ENCODE measurements at regions not wholly inside any gene's neighbourhood (a gene's known extent, or its start where the extent isn't known, plus 50 kb on each side); places are given as distances from the start of the nearest gene placed in this dataset.

- no peak for DNase-seq
Observed at GRCh38 chr1:177567393-177567792, 396.6 kb downstream of the BRINP2 start.

DNA sequence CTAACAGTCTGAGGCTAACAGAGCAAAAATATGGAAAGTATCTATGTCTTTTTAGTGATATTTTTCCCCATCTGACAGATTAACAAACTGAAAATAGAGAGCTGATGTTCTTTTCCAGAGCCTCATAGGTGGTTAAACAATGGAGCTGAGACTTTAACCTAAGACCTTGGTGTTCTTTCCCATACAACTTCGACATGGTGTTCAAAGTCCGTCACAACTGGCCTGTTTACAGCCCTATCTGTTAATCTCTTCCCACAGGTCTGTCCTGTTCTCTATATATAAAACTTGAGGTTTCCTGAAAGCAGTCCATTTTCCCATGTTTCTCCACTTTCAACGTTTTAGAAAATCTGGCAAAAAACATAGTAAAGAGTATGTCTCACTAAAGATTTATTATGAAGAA is 395.7 kb downstream of the BRINP2 start:
- no peak for DNase-seq

- DNase-seq, result no peak
Observed at GRCh38 chr1:177561436-177561835, 390.7 kb downstream of the BRINP2 start.

DNA sequence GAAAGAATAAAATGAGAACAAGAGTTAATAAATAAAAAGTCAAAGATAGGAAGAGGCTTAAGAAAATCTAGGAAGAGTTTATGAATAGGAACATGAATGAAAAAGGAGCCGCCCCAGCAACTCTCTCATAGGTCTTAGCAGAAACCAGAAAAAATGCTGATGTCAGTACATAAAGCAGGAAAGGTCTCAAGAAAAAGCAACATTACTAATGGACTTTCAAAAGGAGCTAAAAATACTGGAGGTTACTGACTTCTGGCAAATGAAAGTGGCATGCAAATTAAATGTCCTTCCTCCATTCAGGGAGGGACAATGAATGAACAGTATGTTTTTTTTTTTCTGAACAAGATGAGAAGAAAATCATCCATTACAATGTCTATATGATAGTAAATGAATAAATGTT is 387.6 kb downstream of the BRINP2 start:
- no peak for DNase-seq

DNA sequence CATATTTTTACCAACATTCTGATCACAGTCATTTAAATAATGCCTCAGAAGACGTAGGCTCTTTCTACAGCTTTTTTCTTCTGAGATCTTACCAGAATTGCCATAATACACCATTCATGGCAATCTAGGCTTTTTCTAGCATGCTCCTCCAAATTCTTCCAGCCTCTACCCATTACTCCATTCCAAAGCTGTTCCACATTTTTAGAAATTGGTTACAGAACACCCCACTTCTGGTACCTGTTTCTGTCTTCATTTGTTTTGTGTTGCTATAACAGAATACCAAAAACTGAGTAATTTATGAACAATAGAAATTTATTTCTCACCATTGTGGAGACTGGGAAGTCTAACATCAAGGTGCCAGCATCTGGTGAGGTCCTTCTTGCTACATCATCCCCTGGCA is 385.4 kb downstream of the BRINP2 start:
- no peak for DNase-seq

- no peak for DNase-seq
Observed at GRCh38 chr1:177547200-177547599, 376.4 kb downstream of the BRINP2 start.

GRCh38 chr1:177546346-177546745 is 375.6 kb downstream of the BRINP2 start:
- no peak for DNase-seq

DNA sequence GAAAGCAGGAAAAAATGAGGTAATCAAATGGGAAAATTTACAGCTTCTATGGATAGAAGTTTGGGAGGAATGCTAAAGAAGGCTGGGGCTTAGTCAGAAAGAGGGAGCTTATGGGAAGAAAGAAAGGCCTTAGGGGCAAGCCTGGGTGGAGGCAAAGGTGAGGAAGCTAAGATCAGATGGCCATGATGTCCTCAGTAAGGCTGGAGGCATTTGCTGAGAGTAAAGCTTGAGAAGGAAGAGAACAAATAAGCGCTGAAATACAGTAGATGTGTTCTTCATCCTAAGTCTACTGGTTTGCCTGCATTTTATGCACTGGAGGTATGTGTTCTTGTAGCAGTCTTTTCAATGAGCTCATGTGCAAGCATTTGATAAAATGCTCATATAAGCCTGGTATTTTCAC is 355.4 kb downstream of the BRINP2 start:
- no peak for DNase-seq

- DNase-seq, result no peak
Observed at GRCh38 chr1:177525176-177525575, 354.4 kb downstream of the BRINP2 start.

- DNase-seq, result no peak
Observed at GRCh38 chr1:177517546-177517945, 346.8 kb downstream of the BRINP2 start.

DNA sequence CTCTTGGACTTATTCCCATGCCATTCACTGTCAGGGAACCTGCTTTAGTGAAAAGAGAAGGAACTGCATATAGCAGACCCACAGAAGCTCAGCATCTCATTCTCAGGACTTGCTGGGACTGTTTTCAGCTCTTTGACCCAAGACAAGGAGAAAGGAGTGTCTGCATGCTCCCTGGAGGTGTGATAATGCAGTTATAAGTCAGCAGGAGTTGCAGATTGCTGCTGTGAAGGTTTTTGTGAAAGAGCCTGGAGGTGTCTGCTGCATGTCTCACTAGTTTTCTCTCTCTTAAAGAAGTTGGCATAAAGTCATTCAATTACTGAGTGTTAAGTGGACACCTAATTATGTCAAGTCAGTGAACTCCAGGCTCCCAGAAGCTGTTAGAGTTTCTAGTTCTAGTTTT is 343.4 kb downstream of the BRINP2 start:
- DNase-seq, result no peak

- no peak for DNase-seq
Observed at GRCh38 chr1:177511036-177511435, 340.3 kb downstream of the BRINP2 start.

DNA sequence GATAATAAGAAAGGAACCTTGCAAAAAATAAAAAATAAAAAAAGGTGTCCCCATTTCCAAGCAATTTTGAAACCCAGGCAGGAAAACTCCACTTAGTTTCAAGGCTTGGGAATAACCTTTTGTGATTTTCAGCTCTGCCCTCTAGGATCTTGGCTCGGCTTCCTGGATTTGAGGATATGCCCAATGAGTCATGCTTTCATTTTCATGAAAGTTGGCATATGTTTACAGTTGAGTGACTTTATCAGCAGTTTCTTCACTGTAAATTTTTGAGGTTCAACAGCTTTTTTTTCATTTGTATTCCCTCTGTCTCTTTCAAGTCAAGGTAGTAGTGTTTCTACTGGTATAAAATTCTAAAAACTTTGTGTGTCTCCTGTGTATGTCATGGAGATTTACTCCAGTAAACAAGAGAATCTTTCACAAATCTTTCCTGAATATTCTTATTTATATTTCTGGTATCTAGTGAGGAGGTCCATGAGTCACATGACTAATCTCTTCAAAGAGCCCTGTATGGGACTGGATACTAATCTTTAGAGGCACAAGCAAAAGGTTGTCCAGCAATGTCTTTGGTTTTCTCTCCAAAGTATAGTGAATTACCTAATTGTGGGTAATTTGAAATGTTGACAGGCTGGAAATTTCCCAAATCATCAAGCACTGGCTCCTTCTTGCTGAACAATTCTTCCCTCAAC is 335.3 kb downstream of the BRINP2 start:
- DNase-seq, result no peak

DNA sequence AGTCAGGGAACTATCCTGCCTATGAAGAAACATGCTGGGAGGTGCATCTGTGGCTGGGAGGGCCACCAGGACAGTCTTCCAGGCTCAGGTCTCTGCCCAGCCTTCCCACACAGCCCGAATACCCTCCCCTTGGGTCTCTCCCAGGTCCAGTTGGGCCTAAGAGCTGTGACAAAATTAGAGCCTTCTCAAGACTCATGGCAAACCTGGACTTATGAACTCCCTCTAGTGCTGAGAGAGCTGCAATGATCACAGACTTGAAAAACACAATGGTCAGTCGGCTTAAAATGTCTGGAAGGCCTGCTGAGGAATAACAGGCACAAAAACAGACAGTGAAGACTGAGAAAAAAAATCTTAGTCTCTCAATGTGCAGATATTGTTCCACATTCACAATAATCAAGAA is 325.1 kb downstream of the BRINP2 start:
- no peak for DNase-seq

GRCh38 chr1:177490786-177491185 is 320.0 kb downstream of the BRINP2 start:
- DNase-seq, result no peak

DNA sequence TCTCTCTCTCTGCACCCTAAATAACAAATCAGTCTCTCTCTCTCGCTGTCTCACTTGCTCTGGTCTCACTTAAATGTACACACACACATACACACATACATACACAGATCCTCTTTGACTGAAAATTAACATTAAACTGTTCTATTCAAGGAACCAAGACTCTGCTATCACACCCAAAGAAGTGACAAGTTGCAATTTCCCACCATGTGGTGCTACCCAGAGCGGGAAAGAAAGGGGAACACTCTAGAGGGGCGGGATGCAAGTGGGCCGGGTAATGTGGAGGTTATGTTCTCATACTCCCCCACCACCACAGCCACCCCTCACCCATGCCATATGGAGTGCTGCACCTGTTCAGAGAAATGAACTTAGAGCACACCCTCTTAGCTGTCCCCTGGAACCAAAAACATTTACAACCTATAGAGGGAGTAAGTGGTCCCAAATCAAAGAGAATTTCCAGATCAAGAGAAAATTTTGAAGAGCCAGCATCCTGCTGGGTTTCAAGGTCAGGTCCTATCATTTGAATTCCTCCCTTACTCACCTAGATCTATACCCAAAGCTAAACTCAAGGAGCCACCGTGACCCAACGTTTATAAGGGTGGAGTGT is 319.4 kb downstream of the BRINP2 start:
- no peak for DNase-seq

GRCh38 chr1:177488722-177489121 is 318.0 kb downstream of the BRINP2 start:
- no peak for DNase-seq

DNA sequence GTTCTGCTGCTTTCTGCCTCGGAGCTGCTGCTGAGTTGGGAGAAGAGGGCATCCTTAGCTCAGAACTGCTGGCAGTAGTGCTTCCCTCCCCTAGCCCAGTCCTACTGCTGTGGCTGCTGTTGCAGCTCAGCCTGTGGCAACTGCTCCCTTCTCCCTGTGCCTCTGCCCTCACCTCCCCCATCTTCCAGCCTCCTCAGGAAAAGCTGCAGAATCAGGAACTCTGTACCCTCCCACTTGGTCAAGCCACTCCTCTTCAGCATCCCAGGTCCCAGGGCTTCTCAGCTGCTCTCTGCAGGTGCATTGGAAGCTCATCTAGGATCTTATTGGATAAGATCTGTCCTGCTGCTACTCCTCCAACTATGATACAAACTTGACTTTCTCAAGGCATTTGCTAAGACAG is 316.7 kb downstream of the BRINP2 start:
- no peak for DNase-seq

DNA sequence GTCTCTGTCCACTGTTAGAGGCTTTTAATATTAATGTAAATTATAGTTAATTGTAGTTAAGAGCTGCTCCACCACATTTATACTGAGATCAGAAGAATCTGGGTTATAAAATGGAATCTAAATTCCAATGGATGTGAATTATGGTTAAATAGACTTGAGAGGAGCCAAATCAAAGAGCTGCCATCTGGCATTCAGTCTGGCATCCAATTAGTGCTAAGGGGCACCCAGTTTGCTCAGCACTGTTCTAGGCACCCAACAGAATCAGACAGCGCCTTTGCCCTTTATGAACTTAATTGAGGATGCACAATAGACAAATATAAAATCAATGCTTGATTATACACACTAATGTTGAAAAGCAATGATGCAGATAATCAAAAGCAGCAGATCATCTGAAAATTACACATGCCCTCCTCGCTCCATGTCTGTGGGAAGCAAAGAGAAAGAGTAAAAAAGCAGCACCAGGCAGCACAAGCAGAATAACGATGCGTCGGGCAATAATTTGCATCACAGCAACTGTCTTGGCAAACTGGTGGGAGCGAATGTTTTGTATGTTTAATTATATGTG is 310.1 kb downstream of the BRINP2 start:
- DNase-seq, result no peak

DNA sequence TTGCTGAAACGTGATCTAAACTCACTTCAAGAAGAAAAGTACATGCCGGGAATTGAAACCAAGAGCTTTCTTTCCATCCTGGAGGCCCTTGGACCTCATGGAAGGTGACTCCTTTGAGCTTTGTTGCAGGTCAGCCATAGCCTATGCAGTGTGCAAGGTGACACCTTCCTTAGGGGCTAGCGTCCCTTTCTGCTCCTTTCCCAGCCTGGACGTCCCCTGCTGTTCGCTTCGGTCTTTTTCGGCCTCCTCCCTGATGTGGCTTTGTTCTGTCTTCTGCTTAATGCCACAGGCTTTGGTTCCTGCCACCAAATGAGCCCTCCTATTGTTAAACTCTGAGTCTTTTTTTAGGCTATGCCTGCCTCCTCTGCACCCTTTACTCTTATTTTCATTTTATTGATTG is 308.8 kb downstream of the BRINP2 start:
- DNase-seq, result no peak

- no peak for DNase-seq
Observed at GRCh38 chr1:177476676-177477075, 305.9 kb downstream of the BRINP2 start.

DNA sequence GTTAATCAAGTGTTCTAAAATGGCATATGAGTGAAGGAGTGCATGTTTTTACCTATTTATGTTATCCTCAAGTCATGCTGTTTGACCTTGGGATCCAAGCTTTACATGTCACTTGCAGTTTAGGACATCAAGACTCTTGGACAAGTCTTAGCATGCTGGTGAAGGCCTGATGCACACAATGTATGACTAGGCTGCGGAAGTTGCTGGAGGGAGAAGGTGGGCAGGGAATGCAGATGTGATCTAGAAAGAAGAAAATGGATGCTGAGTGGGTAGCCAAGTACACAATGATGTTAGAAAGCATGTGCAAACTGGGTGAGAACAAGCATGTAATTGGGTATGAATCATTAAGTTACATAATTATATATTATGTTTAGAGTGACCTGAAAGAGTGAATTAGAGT is 301.8 kb downstream of the BRINP2 start:
- DNase-seq, result no peak

GRCh38 chr1:177471244-177471643 is 300.5 kb downstream of the BRINP2 start:
- no peak for DNase-seq

- DNase-seq, result no peak
Observed at GRCh38 chr1:177469519-177469918, 298.8 kb downstream of the BRINP2 start.

DNA sequence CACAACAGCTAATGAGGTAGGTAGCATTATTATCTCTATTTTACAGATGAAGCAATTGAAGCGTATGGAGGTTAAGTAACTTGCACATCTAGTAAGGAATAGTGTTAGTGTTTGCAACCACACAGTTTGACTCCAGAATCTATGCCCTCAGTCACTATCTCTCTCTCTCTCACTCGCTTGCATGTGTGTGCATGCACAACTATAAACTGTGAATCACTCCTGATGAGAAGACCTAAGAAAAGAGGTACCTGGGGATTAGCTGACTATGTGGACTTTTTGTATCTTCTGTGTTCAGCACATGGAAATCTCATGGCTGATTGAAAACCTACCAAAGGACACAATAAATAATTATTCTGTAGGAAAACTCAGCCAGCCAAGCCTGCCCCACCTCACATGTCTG is 295.5 kb downstream of the BRINP2 start:
- no peak for DNase-seq
